Left ventricle myocardium inferior (tissue), 1 donor: ENCODE measurements at regions not wholly inside any gene's neighbourhood (a gene's known extent, or its start where the extent isn't known, plus 50 kb on each side); places are given as distances from the start of the nearest gene placed in this dataset.

Experiments
- DNase-seq: peaks from one replicate; pipeline ENCODE4 v3.0.0-alpha.2; 2020
- H3K27ac ChIP-seq: fragments of 200-600 bp; replicated peaks from 2 replicates; pipeline ENCODE4 v1.8.0; 2021
- H3K27me3 ChIP-seq: fragments of 200-600 bp; 2 replicates; pipeline ENCODE4 v1.8.0; 2021; ENCODE audit warnings: low read depth
- H3K36me3 ChIP-seq: fragments of 200-600 bp; 2 replicates; pipeline ENCODE4 v1.8.0; 2021
- H3K4me1 ChIP-seq: fragments of 200-600 bp; 2 replicates; pipeline ENCODE4 v1.8.0; 2021
- H3K4me3 ChIP-seq: fragments of 200-600 bp; 2 replicates; pipeline ENCODE4 v1.8.0; 2021; ENCODE audit warnings: mild to moderate bottlenecking, moderate library complexity
- H3K9me3 ChIP-seq: fragments of 200-600 bp; replicated peaks from 2 replicates; pipeline ENCODE4 v1.8.0; 2021
- CTCF ChIP-seq: fragments of 200-600 bp; IDR thresholded peaks from 2 replicates; pipeline ENCODE4 v1.8.0; 2021; ENCODE audit warnings: antibody characterized with exemption, mild to moderate bottlenecking, borderline replicate concordance
- intact Hi-C: fragments of 100-400 bp; cut with micrococcal nuclease; formaldehyde crosslinking; loops from one replicate; pipeline ENCODE4 v1.11.0; 2022
- donor health status: DM: no; HTN: yes; CAD: no; lungs with severe emphysema.

GRCh38 chr18:70994116-70994515 is 705.3 kb downstream of the SOCS6 start:
- TF ChIP-seq CTCF, result no peak
- intact Hi-C loops, result no loop called here

GRCh38 chr18:70991577-70991976 is 702.7 kb downstream of the SOCS6 start:
- intact Hi-C loops, result no loop called here
- H3K4me3 ChIP-seq, result no peak overlapping the region
- H3K27ac ChIP-seq, result no peak overlapping the region
- no peaks in the 10 kb centered on the region for H3K27me3 ChIP-seq
- DNase-seq, result no peak
- H3K4me1 ChIP-seq, result no peaks in the 10 kb centered on the region
- peaks cover 35% of the 10 kb centered on the region for H3K9me3 ChIP-seq
- no peaks in the 10 kb centered on the region for H3K36me3 ChIP-seq
- no peak for TF ChIP-seq CTCF

More at GRCh38 chr18:70994116-70994515, 705.3 kb downstream of the SOCS6 start:
- DNase-seq, result no peak
- H3K9me3 ChIP-seq, result peaks cover 10% of the 10 kb centered on the region
- no peaks in the 10 kb centered on the region for H3K36me3 ChIP-seq
- H3K4me1 ChIP-seq, result no peaks in the 10 kb centered on the region
- H3K4me3 ChIP-seq, result no peak overlapping the region
- no peaks in the 10 kb centered on the region for H3K27me3 ChIP-seq
- no peak overlapping the region for H3K27ac ChIP-seq

- no peak for DNase-seq
- intact Hi-C loops, result no loop called here
- Histone ChIP-seq H3K4me3 (no peak overlapping the region), H3K9me3 (peaks cover 54% of the 10 kb centered on the region), H3K27me3 (no peaks in the 10 kb centered on the region), H3K36me3 (no peaks in the 10 kb centered on the region), H3K4me1 (no peaks in the 10 kb centered on the region), H3K27ac (no peak overlapping the region)
- TF ChIP-seq CTCF, result no peak
These were observed 697.1 kb downstream of the SOCS6 start for GRCh38 chr18:70985948-70986347.

GRCh38 chr18:70982292-70982691 is 693.4 kb downstream of the SOCS6 start:
- Histone ChIP-seq H3K27me3 (no peaks in the 10 kb centered on the region), H3K4me3 (no peak overlapping the region), H3K27ac (no peak overlapping the region), H3K9me3 (peaks cover 51% of the 10 kb centered on the region), H3K36me3 (no peaks in the 10 kb centered on the region), H3K4me1 (no peaks in the 10 kb centered on the region)
- intact Hi-C loops, result no loop called here
- no peak for DNase-seq
- TF ChIP-seq CTCF, result no peak

- intact Hi-C loops, result no loop called here
- DNase-seq, result no peak
These were observed 692.7 kb downstream of the SOCS6 start for GRCh38 chr18:70981400-70982140.

More at GRCh38 chr18:70981400-70982140, 692.7 kb downstream of the SOCS6 start:
- no peak overlapping the region for H3K4me3 ChIP-seq
- H3K36me3 ChIP-seq, result no peaks in the 10 kb centered on the region
- H3K4me1 ChIP-seq, result no peaks in the 10 kb centered on the region
- peaks cover 44% of the 10 kb centered on the region for H3K9me3 ChIP-seq
- no peaks in the 10 kb centered on the region for H3K27me3 ChIP-seq
- no peak overlapping the region for H3K27ac ChIP-seq
- no peak for TF ChIP-seq CTCF
